ENCODE measurements at regions not wholly inside any gene's neighbourhood (a gene's known extent, or its start where the extent isn't known, plus 50 kb on each side); places are given as distances from the start of the nearest gene placed in this dataset.
"Not testable (repeated sequence)": the region's sequence is repeated elsewhere in the genome, so short reads cannot be mapped to it uniquely, and the experiment has no call there.

DNA sequence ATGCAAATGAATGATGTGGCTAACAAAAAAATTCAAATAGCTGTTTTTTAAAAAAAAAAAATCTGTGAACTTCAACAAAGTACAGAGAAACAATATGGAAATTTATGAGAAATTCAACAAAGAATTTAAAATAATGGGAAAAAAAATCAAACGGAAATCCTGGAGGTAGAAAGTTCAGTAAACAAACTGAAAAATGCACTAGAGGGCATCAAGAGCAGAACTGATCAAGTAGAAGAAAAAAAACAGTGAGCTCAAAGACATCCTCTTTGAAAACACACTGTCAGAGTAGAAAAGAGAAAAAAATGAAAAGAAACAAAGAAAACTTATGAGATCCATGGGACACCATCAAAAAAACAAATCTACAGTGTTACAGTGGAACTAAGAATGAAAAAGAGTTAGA, 2191.1 kb upstream of the DEFB115 start:
- POLR2A ChIA-PET: interaction anchor here (0.6 kb wide), 1 partner anchor 613 kb away, joined by 4 read pairs; no protein-coding TSS in a partner anchor

DNA sequence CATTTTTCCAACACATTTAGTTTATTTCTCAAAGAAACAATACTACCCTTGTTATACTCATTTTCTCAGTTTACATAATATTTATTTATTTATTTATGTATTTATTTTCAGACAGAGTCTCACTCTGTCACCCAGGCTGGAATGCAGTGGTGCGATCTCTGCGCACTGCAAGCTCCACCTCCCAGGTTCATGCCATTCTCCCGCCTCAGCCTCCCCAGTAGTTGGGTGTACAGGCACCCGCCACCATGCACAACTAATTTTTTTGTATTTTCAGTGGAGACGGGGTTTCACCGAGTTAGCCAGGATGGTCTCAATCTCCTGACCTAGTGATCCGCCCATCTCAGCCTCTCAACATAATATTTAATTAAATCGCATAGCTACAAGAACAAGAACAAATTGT, 2183.8 kb upstream of the DEFB115 start:
- H3K79me2 ChIP-seq (ENCODE audit: insufficient read depth, low read depth, low read length); H3K27ac ChIP-seq (ENCODE audit: low read depth, low read length, poor library complexity, severe bottlenecking); H3K4me1 ChIP-seq (ENCODE audit: insufficient read depth, low read length, poor library complexity, severe bottlenecking); H3K9me3 ChIP-seq (ENCODE audit: low read length); intact Hi-C loops (cut with micrococcal nuclease; ENCODE audit: unreplicated experiment); H3K36me3 ChIP-seq (ENCODE audit: insufficient read depth, low read length); H2AFZ ChIP-seq (ENCODE audit: low read length); H4K20me1 ChIP-seq (ENCODE audit: insufficient read depth, low read length); H3K9me2 ChIP-seq (ENCODE audit: insufficient read depth, low read length); H3K4me3 ChIP-seq (ENCODE audit: low read depth, low read length, poor library complexity, severe bottlenecking); BruUV-seq (replicated peaks); DNase-seq (ENCODE audit: low spot score); CTCF ChIA-PET (ENCODE audit: unreplicated experiment); H3K4me2 ChIP-seq (ENCODE audit: low read length); POLR2A ChIA-PET: not testable (repeated sequence)

More for the DNA sequence above, 2191.1 kb upstream of the DEFB115 start:
- H3K4me3 ChIP-seq (ENCODE audit: low read depth, low read length, poor library complexity, severe bottlenecking); BruUV-seq (replicated peaks); H3K9me3 ChIP-seq (ENCODE audit: low read length); DNase-seq (ENCODE audit: low spot score); H4K20me1 ChIP-seq (ENCODE audit: insufficient read depth, low read length); H3K27ac ChIP-seq (ENCODE audit: low read depth, low read length, poor library complexity, severe bottlenecking); H3K9me2 ChIP-seq (ENCODE audit: insufficient read depth, low read length); H3K4me1 ChIP-seq (ENCODE audit: insufficient read depth, low read length, poor library complexity, severe bottlenecking); intact Hi-C loops (cut with micrococcal nuclease; ENCODE audit: unreplicated experiment); H2AFZ ChIP-seq (ENCODE audit: low read length); H3K4me2 ChIP-seq (ENCODE audit: low read length); CTCF ChIA-PET (ENCODE audit: unreplicated experiment); H3K36me3 ChIP-seq (ENCODE audit: insufficient read depth, low read length); H3K79me2 ChIP-seq (ENCODE audit: insufficient read depth, low read depth, low read length): not testable (repeated sequence)

GRCh38 chr20:29079769-29080690, 2177.4 kb upstream of the DEFB115 start:
- H3K4me3 ChIP-seq (ENCODE audit: low read depth, low read length, poor library complexity, severe bottlenecking): no peak overlapping the region
- H3K4me1 ChIP-seq (ENCODE audit: insufficient read depth, low read length, poor library complexity, severe bottlenecking): no peaks in the 10 kb centered on the region
- H3K36me3 ChIP-seq (ENCODE audit: insufficient read depth, low read length): no peaks in the 10 kb centered on the region
- H3K27ac ChIP-seq (ENCODE audit: low read depth, low read length, poor library complexity, severe bottlenecking): no peak overlapping the region
- no peaks in the 10 kb centered on the region for H4K20me1 ChIP-seq (ENCODE audit: insufficient read depth, low read length)
- ChIA-PET CTCF (ENCODE audit: unreplicated experiment) (no interaction called here), POLR2A (no interaction called here)
- H3K9me3 ChIP-seq (ENCODE audit: low read length): no peaks in the 10 kb centered on the region
- H3K4me2 ChIP-seq (ENCODE audit: low read length): no peak overlapping the region
- no peak for DNase-seq (ENCODE audit: low spot score)
- intact Hi-C loops (cut with micrococcal nuclease; ENCODE audit: unreplicated experiment): no loop called here
- no peak for TF ChIP-seq CTCF (conservative IDR thresholded peaks at IDR 0.05; ENCODE audit: low read length)
- TF ChIP-seq EZH2phosphoT487 (IDR thresholded peaks at IDR 0.05; ENCODE audit: borderline replicate concordance, low read depth, low read length): no peak
- no peaks in the 10 kb centered on the region for H3K79me2 ChIP-seq (ENCODE audit: insufficient read depth, low read depth, low read length)
- no peaks in the 10 kb centered on the region for H3K9me2 ChIP-seq (ENCODE audit: insufficient read depth, low read length)
- no peak overlapping the region for H2AFZ ChIP-seq (ENCODE audit: low read length)
- BruUV-seq (replicated peaks): no TSS peak

DNA sequence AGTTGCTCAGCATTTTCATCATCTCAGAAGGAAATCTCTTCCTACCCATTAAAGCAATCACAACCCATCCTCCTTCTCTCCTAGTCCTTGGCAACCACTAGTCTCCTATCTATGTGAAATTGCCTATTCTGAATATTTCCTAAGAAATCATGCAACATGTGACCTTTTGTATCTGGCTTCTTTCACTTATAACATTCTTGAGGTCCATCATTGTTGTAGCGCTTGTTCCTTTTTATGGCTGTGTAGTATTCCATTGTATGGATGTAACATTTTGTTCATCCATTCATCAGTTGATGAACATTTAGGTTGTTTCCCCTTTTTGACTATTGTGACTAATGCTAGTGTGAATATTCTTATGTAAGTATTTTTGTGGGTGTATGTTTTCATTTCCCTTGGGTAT, 2175.8 kb upstream of the DEFB115 start:
- POLR2A ChIA-PET; intact Hi-C loops (cut with micrococcal nuclease; ENCODE audit: unreplicated experiment); CTCF ChIA-PET (ENCODE audit: unreplicated experiment); BruUV-seq (replicated peaks); H4K20me1 ChIP-seq (ENCODE audit: insufficient read depth, low read length); DNase-seq (ENCODE audit: low spot score); H2AFZ ChIP-seq (ENCODE audit: low read length); H3K4me3 ChIP-seq (ENCODE audit: low read depth, low read length, poor library complexity, severe bottlenecking); H3K79me2 ChIP-seq (ENCODE audit: insufficient read depth, low read depth, low read length); H3K36me3 ChIP-seq (ENCODE audit: insufficient read depth, low read length); H3K27ac ChIP-seq (ENCODE audit: low read depth, low read length, poor library complexity, severe bottlenecking); H3K9me2 ChIP-seq (ENCODE audit: insufficient read depth, low read length); H3K4me1 ChIP-seq (ENCODE audit: insufficient read depth, low read length, poor library complexity, severe bottlenecking); H3K4me2 ChIP-seq (ENCODE audit: low read length); H3K9me3 ChIP-seq (ENCODE audit: low read length): not testable (repeated sequence)
